WTC11 (cell line): ENCODE measurements at regions not wholly inside any gene's neighbourhood (a gene's known extent, or its start where the extent isn't known, plus 50 kb on each side); places are given as distances from the start of the nearest gene placed in this dataset.

Experiments
- ATAC-seq: fragments of 200-7000 bp; cut with Tn5 transposase; 2 replicates; pipeline ENCODE4 v1.10.0; 2021; ENCODE audit warnings: mild to moderate bottlenecking, moderate library complexity
- CTCF ChIA-PET: fragments of 300-600 bp; sonication (Branson Sonifier 250); formaldehyde crosslinking; loops from one replicate; lab custom pipeline; 2021; ENCODE audit warnings: antibody characterized with exemption; lab: Charles Lee
- POLR2A ChIA-PET: fragments of 350-600 bp; sonication (Branson Sonifier 250); formaldehyde crosslinking; loops from one replicate; lab custom pipeline; 2021; ENCODE audit warnings: antibody characterized with exemption; lab: Charles Lee
- DNase-seq: peaks from one replicate; pipeline ENCODE4 v3.0.0; 2021; ENCODE audit warnings: low spot score
- H3K27ac Mint-ChIP-seq: 2 replicates; pipeline ENCODE4 v1.8.0; 2021; ENCODE audit warnings: mixed read lengths
- H3K27me3 Mint-ChIP-seq: 2 replicates; pipeline ENCODE4 v1.8.0; 2021; ENCODE audit warnings: low read depth, mild to moderate bottlenecking, moderate library complexity, mixed read lengths
- H3K36me3 Mint-ChIP-seq: 2 replicates; pipeline ENCODE4 v1.8.0; 2021; ENCODE audit warnings: mixed read lengths
- H3K4me1 Mint-ChIP-seq: 2 replicates; pipeline ENCODE4 v1.8.0; 2022; ENCODE audit warnings: mixed read lengths
- H3K4me3 Mint-ChIP-seq: 2 replicates; pipeline ENCODE4 v1.8.0; 2021; ENCODE audit warnings: mild to moderate bottlenecking, moderate library complexity, mixed read lengths
- H3K9me3 Mint-ChIP-seq: 2 replicates; pipeline ENCODE4 v1.8.0; 2021; ENCODE audit warnings: mixed read lengths
- FOXP1 ChIP-seq: sonication (generic); formaldehyde crosslinking; IDR thresholded peaks from 2 replicates; pipeline ENCODE4 v1.8.0; 2022; ENCODE audit warnings: missing genetic modification reagents, mild to moderate bottlenecking, moderate library complexity, borderline replicate concordance
- KAT7 ChIP-seq: sonication (generic); formaldehyde crosslinking; IDR thresholded peaks from 2 replicates; pipeline ENCODE4 v1.8.1; 2023; ENCODE audit warnings: missing genetic modification reagents, mild to moderate bottlenecking, borderline replicate concordance
- MYBL2 ChIP-seq: sonication (generic); formaldehyde crosslinking; IDR thresholded peaks from 2 replicates; pipeline ENCODE4 v1.8.1; 2023; ENCODE audit warnings: mild to moderate bottlenecking, moderate library complexity, missing genetic modification reagents
- OVOL2 ChIP-seq: fragments of 250-450 bp; sonication (Bioruptor Pico); IDR thresholded peaks from 2 replicates; pipeline ENCODE4 v1.9.0; 2021; ENCODE audit warnings: mild to moderate bottlenecking, borderline replicate concordance
- SMAD4 ChIP-seq: sonication (generic); formaldehyde crosslinking; IDR thresholded peaks from 2 replicates; pipeline ENCODE4 v1.8.0; 2022; ENCODE audit warnings: mild to moderate bottlenecking, missing genetic modification reagents
- TEAD4 ChIP-seq: sonication (generic); formaldehyde crosslinking; IDR thresholded peaks from 2 replicates; pipeline ENCODE4 v1.8.0; 2022; ENCODE audit warnings: mild to moderate bottlenecking, missing genetic modification reagents
- ZBTB21 ChIP-seq: sonication (generic); formaldehyde crosslinking; IDR thresholded peaks from 2 replicates; pipeline ENCODE4 v1.8.1; 2023; ENCODE audit warnings: mild to moderate bottlenecking, missing genetic modification reagents, borderline replicate concordance
- ZNF138 ChIP-seq: sonication (generic); formaldehyde crosslinking; conservative IDR thresholded peaks from 2 replicates; pipeline ENCODE4 v1.8.1; 2022; ENCODE audit warnings: mild to moderate bottlenecking, moderate library complexity, missing genetic modification reagents
- ZNF671 ChIP-seq: fragments of 250-450 bp; sonication (Bioruptor Pico); IDR thresholded peaks from 2 replicates; pipeline ENCODE4 v1.8.0; 2021; ENCODE audit warnings: mild to moderate bottlenecking
- TF ChIP-seq, protein P1 (sequence below): sonication (generic); formaldehyde crosslinking; IDR thresholded peaks from 2 replicates; pipeline ENCODE4 v1.8.1; 2022; ENCODE audit warnings: low read depth, mild to moderate bottlenecking, moderate library complexity, missing genetic modification reagents, borderline replicate concordance
- TF ChIP-seq, protein P2 (sequence below): fragments of 250-450 bp; sonication (Bioruptor Pico); IDR thresholded peaks from 2 replicates; pipeline ENCODE4 v1.9.0; 2021; ENCODE audit warnings: mild to moderate bottlenecking
- TF ChIP-seq, protein P3 (sequence below): fragments of 250-450 bp; sonication (Bioruptor Pico); IDR thresholded peaks from 2 replicates; pipeline ENCODE4 v1.8.0; 2021; ENCODE audit warnings: mild to moderate bottlenecking
- TF ChIP-seq, protein P4 (sequence below): fragments of 250-450 bp; sonication (Bioruptor Pico); conservative IDR thresholded peaks from 2 replicates; pipeline ENCODE4 v1.9.0; 2021; ENCODE audit warnings: mild to moderate bottlenecking
- TF ChIP-seq, protein P5 (sequence below): sonication (generic); formaldehyde crosslinking; IDR thresholded peaks from 2 replicates; pipeline ENCODE4 v1.8.1; 2023; ENCODE audit warnings: mild to moderate bottlenecking, missing genetic modification reagents, moderate library complexity
- TF ChIP-seq, protein P6 (sequence below): sonication (generic); formaldehyde crosslinking; IDR thresholded peaks from 2 replicates; pipeline ENCODE4 v1.8.1; 2022; ENCODE audit warnings: low read depth, missing genetic modification reagents, borderline replicate concordance
- TF ChIP-seq, protein P7 (sequence below): fragments of 250-450 bp; sonication (Bioruptor Pico); IDR thresholded peaks from 2 replicates; pipeline ENCODE4 v1.9.0; 2021; ENCODE audit warnings: moderate library complexity, mild to moderate bottlenecking, inconsistent platforms, borderline replicate concordance
- TF ChIP-seq, protein P8 (sequence below): sonication (generic); formaldehyde crosslinking; IDR thresholded peaks from 2 replicates; pipeline ENCODE4 v1.8.0; 2023; ENCODE audit warnings: mild to moderate bottlenecking, missing genetic modification reagents
- TF ChIP-seq, protein P9 (sequence below): fragments of 250-450 bp; sonication (Bioruptor Pico); IDR thresholded peaks from 2 replicates; pipeline ENCODE4 v1.9.0; 2021; ENCODE audit warnings: mild to moderate bottlenecking, borderline replicate concordance
- TF ChIP-seq, protein P10 (sequence below): sonication (generic); formaldehyde crosslinking; IDR thresholded peaks from 2 replicates; pipeline ENCODE4 v1.8.1; 2022; ENCODE audit warnings: mild to moderate bottlenecking, missing genetic modification reagents, moderate library complexity, borderline replicate concordance

DNA sequence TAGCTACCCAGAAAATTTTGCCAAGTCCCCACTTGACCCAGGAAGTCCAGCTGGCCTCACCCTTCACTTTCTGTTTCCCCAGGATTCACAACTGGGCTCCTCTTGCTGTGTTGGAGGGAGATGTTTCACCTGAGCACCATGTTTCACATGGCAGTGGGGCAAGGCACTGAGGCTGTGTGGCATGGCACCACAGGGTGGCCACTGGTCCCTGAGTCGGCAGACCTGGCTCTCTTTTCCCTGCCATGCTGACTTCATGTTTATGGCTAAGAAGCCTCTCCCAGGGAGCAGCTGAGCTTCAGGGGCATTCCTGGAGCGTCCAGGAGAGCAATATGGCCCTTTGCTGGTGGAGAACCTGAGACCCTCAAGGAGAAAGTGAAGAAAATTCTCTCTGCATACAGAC, 266.9 kb downstream of the RPS24 start:
- TF ChIP-seq OVOL2 (CRISPR knock-in tag) (no peak), FOXP1 (no peak), MYBL2 (CRISPR knock-in tag) (no peak), TEAD4 (no peak), ZBTB21 (CRISPR knock-in tag) (no peak), ZNF138 (CRISPR knock-in tag) (no peak), SMAD4 (CRISPR knock-in tag) (no peak), ZNF671 (CRISPR knock-in tag) (no peak), KAT7 (CRISPR knock-in tag) (no peak)
- TF ChIP-seq, protein P1, sequence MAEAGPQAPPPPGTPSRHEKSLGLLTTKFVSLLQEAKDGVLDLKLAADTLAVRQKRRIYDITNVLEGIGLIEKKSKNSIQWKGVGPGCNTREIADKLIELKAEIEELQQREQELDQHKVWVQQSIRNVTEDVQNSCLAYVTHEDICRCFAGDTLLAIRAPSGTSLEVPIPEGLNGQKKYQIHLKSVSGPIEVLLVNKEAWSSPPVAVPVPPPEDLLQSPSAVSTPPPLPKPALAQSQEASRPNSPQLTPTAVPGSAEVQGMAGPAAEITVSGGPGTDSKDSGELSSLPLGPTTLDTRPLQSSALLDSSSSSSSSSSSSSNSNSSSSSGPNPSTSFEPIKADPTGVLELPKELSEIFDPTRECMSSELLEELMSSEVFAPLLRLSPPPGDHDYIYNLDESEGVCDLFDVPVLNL (CRISPR knock-in tag): no peak
- TF ChIP-seq, protein P2, sequence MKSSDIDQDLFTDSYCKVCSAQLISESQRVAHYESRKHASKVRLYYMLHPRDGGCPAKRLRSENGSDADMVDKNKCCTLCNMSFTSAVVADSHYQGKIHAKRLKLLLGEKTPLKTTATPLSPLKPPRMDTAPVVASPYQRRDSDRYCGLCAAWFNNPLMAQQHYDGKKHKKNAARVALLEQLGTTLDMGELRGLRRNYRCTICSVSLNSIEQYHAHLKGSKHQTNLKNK (CRISPR knock-in tag): no peak
- TF ChIP-seq, protein P3, sequence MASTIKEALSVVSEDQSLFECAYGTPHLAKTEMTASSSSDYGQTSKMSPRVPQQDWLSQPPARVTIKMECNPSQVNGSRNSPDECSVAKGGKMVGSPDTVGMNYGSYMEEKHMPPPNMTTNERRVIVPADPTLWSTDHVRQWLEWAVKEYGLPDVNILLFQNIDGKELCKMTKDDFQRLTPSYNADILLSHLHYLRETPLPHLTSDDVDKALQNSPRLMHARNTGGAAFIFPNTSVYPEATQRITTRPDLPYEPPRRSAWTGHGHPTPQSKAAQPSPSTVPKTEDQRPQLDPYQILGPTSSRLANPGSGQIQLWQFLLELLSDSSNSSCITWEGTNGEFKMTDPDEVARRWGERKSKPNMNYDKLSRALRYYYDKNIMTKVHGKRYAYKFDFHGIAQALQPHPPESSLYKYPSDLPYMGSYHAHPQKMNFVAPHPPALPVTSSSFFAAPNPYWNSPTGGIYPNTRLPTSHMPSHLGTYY (CRISPR knock-in tag): no peak
- TF ChIP-seq, protein P4, sequence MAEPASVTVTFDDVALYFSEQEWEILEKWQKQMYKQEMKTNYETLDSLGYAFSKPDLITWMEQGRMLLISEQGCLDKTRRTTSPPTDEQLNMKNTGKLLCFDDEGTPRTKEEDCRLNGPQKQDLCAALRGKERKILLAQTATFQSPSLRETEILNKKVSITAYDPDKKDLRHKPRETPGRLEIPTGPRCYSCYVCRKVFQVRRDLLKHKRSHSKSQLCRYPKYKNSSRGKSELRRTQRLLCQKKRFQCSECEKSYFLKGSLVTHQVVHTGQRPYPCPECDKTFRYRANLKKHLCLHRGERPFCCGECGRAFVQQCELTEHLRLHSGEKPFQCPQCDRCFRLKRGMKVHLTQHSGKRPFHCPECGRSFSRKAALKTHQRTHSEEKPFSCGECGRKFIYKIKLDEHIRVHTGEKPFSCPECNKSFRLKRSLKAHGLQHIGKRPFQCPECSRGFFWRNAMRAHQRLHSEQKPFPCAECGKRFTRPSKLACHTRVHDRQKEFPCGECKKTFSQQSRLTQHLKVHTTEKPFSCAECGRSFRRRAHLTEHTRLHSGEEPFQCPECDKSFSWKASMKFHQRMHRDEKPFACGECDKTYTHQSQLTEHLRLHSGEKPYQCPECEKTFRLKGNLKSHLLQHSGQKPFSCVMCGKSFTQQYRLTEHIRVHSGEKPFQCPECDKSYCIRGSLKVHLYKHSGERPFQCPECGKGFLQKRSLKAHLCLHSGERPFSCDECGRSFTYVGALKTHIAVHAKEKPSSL (CRISPR knock-in tag): no peak
- TF ChIP-seq, protein P5, sequence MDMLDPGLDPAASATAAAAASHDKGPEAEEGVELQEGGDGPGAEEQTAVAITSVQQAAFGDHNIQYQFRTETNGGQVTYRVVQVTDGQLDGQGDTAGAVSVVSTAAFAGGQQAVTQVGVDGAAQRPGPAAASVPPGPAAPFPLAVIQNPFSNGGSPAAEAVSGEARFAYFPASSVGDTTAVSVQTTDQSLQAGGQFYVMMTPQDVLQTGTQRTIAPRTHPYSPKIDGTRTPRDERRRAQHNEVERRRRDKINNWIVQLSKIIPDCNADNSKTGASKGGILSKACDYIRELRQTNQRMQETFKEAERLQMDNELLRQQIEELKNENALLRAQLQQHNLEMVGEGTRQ: no peak
- TF ChIP-seq, protein P6, sequence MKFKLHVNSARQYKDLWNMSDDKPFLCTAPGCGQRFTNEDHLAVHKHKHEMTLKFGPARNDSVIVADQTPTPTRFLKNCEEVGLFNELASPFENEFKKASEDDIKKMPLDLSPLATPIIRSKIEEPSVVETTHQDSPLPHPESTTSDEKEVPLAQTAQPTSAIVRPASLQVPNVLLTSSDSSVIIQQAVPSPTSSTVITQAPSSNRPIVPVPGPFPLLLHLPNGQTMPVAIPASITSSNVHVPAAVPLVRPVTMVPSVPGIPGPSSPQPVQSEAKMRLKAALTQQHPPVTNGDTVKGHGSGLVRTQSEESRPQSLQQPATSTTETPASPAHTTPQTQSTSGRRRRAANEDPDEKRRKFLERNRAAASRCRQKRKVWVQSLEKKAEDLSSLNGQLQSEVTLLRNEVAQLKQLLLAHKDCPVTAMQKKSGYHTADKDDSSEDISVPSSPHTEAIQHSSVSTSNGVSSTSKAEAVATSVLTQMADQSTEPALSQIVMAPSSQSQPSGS: no peak
- TF ChIP-seq, protein P7, sequence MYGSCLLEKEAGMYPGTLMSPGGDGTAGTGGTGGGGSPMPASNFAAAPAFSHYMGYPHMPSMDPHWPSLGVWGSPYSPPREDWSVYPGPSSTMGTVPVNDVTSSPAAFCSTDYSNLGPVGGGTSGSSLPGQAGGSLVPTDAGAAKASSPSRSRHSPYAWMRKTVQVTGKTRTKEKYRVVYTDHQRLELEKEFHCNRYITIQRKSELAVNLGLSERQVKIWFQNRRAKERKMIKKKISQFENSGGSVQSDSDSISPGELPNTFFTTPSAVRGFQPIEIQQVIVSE (CRISPR knock-in tag): no peak
- TF ChIP-seq, protein P8, sequence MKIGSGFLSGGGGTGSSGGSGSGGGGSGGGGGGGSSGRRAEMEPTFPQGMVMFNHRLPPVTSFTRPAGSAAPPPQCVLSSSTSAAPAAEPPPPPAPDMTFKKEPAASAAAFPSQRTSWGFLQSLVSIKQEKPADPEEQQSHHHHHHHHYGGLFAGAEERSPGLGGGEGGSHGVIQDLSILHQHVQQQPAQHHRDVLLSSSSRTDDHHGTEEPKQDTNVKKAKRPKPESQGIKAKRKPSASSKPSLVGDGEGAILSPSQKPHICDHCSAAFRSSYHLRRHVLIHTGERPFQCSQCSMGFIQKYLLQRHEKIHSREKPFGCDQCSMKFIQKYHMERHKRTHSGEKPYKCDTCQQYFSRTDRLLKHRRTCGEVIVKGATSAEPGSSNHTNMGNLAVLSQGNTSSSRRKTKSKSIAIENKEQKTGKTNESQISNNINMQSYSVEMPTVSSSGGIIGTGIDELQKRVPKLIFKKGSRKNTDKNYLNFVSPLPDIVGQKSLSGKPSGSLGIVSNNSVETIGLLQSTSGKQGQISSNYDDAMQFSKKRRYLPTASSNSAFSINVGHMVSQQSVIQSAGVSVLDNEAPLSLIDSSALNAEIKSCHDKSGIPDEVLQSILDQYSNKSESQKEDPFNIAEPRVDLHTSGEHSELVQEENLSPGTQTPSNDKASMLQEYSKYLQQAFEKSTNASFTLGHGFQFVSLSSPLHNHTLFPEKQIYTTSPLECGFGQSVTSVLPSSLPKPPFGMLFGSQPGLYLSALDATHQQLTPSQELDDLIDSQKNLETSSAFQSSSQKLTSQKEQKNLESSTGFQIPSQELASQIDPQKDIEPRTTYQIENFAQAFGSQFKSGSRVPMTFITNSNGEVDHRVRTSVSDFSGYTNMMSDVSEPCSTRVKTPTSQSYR (CRISPR knock-in tag): no peak
- TF ChIP-seq, protein P9, sequence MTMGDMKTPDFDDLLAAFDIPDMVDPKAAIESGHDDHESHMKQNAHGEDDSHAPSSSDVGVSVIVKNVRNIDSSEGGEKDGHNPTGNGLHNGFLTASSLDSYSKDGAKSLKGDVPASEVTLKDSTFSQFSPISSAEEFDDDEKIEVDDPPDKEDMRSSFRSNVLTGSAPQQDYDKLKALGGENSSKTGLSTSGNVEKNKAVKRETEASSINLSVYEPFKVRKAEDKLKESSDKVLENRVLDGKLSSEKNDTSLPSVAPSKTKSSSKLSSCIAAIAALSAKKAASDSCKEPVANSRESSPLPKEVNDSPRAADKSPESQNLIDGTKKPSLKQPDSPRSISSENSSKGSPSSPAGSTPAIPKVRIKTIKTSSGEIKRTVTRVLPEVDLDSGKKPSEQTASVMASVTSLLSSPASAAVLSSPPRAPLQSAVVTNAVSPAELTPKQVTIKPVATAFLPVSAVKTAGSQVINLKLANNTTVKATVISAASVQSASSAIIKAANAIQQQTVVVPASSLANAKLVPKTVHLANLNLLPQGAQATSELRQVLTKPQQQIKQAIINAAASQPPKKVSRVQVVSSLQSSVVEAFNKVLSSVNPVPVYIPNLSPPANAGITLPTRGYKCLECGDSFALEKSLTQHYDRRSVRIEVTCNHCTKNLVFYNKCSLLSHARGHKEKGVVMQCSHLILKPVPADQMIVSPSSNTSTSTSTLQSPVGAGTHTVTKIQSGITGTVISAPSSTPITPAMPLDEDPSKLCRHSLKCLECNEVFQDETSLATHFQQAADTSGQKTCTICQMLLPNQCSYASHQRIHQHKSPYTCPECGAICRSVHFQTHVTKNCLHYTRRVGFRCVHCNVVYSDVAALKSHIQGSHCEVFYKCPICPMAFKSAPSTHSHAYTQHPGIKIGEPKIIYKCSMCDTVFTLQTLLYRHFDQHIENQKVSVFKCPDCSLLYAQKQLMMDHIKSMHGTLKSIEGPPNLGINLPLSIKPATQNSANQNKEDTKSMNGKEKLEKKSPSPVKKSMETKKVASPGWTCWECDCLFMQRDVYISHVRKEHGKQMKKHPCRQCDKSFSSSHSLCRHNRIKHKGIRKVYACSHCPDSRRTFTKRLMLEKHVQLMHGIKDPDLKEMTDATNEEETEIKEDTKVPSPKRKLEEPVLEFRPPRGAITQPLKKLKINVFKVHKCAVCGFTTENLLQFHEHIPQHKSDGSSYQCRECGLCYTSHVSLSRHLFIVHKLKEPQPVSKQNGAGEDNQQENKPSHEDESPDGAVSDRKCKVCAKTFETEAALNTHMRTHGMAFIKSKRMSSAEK (CRISPR knock-in tag): no peak
- TF ChIP-seq, protein P10, sequence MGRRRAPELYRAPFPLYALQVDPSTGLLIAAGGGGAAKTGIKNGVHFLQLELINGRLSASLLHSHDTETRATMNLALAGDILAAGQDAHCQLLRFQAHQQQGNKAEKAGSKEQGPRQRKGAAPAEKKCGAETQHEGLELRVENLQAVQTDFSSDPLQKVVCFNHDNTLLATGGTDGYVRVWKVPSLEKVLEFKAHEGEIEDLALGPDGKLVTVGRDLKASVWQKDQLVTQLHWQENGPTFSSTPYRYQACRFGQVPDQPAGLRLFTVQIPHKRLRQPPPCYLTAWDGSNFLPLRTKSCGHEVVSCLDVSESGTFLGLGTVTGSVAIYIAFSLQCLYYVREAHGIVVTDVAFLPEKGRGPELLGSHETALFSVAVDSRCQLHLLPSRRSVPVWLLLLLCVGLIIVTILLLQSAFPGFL (CRISPR knock-in tag): no peak
- TF ChIP-seq, all 79 proteins: peak for 0
- POLR2A ChIA-PET: no interaction called here
- Mint-ChIP-seq H3K27ac (no peak overlapping the region), H3K9me3 (peaks cover 11% of the 10 kb centered on the region), H3K36me3 (no peaks in the 10 kb centered on the region), H3K4me1 (peaks cover 21% of the 10 kb centered on the region), H3K4me3 (no peak overlapping the region), H3K27me3 (no peaks in the 10 kb centered on the region; the same call in 1 of the 2 replicates)
- ATAC-seq (no peak), DNase-seq (no peak)
- CTCF ChIA-PET: no interaction called here
